HG03354 (cell line): ENCODE measurements at regions not wholly inside any gene's neighbourhood (a gene's known extent, or its start where the extent isn't known, plus 50 kb on each side); places are given as distances from the start of the nearest gene placed in this dataset.
"Not testable (repeated sequence)": the region's sequence is repeated elsewhere in the genome, so short reads cannot be mapped to it uniquely, and the experiment has no call there.

Experiments used
- ATAC-seq: cut with Tn5 transposase; IDR thresholded peaks from one replicate; pipeline ENCODE4 v1.9.1; 2021; ENCODE audit warnings: mild to moderate bottlenecking; ENCODE audit not compliant: unreplicated experiment, poor library complexity, severe bottlenecking

DNA sequence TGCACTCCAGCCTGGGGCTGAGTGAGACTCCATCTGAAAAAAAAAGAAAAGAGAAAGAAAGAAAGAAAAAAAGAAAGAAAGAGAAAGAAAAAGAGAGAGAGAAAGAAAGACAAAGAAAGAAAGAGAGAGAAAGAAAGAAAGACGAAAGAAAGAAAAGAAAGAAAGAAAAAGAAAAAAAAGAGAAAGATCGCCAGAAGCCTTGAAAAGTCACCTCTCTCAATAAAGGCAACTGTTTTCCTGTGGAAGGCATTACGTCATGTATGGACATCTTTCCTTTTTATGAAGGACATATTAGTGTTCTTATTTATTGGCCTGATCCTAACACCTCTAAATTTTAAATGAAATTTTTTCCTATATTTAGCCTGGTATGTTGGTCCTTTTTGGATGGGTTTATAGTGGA lies 310.9 kb upstream of the FRG1 start:
- not testable (repeated sequence) for ATAC-seq

DNA sequence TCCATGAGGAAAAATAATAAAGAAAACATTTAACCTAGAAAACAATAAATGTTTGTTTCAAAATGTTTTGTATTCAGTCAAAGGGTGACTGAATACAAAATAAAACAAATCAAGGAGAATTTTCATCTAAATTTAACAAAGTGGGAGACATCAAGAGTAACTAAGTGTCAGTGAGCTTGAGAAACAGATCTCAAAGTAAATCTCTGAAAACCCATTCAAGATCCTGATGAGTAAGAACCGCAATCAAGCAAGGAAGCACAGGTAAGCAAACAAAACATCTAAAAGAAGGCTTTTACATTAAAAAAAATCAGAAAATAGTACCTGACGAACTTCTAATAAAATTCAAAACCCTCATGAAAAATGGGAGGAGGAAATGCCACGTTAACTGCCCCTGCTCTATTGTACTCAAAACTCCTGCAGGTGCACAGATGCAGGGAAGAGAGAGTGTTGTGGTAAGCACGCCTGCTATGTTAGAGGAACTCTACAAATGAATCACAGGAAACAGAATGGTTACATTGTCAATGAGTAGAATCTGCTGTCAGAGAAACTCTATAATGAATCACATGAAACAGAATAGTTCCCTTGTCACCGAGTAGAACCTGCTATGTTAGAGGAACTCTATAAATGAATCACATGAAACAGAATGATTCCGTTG lies 309.6 kb upstream of the FRG1 start:
- peak; percentile 99 for ATAC-seq

DNA sequence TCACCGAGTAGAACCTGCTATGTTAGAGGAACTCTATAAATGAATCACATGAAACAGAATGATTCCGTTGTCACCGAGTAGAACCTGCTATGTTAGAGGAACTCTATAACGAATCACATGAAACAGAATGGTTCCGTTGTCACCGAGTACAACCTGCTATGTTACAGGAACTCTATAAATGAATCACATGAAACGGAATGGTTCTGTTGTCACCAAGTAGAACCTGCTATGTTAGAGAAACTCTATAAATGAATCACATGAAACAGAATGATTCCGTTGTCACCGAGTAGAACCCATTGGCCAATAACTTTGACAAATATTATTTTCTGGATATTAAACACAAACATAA lies 309.1 kb upstream of the FRG1 start:
- peak; percentile 22 for ATAC-seq

DNA sequence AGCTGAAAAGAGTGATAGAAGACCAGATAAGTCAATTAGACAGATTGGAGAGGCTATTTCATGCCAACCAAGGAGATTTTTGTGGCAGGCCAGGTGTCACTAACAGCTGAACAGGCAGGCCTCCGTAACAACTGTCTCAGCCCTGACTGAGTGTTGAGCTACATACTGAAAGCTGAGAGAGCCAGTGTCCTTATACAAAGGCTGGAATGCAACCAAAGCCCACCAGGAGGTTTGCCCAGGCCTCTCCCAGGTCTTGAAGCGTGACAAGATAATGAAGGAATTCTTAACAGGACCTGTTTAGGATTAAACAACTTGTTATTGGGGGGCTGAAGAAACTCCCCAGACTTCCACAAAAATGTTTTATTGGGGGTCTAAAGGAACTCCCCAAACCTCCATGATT lies 290.2 kb upstream of the FRG1 start:
- not testable (repeated sequence) for ATAC-seq

DNA sequence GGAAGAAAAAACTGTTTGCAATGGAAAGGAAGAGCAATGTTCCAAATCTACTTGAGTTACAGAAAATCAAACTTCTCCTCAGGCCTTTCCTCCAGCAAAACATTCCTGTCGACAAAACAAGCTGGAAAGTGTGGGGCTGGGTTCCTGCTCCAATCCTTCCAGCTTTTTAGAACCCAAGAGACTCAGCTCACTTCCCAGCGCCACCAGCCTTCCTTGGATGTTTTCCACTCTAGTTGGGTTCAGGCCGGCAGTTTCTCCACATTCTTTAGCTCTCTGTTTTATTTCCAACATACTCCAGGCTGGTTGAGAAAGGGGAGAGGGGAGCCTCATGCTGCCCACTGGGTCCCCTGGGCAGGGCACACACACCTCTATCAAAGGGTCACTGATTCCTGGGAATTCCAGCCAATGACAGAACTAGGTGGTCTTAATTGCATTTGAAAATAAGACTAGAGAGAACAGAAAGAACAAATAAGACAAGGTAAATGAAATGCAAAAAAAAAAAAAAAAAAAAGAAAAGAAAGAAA lies 287.5 kb upstream of the FRG1 start:
- not testable (repeated sequence) for ATAC-seq

DNA sequence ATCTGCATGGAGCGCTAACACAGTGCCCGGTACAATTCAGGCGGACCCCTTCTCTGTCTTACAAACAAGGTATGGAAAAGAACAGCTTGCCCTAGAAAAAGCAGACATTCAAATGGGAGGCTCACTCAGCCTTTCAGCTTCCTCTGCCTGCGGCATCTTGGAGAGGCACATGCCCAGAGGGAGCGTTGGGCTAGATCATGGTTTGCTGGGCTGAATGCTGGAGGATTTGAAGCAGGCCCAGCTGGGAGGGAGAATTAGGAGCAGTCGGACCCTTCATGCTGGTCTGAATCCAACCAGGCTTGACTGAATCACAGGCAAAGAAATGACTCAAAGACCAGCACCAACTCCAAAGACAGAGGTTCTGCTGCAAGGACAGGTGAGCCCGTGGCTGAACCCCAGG lies 286.7 kb upstream of the FRG1 start:
- ATAC-seq, result not testable (repeated sequence)

DNA sequence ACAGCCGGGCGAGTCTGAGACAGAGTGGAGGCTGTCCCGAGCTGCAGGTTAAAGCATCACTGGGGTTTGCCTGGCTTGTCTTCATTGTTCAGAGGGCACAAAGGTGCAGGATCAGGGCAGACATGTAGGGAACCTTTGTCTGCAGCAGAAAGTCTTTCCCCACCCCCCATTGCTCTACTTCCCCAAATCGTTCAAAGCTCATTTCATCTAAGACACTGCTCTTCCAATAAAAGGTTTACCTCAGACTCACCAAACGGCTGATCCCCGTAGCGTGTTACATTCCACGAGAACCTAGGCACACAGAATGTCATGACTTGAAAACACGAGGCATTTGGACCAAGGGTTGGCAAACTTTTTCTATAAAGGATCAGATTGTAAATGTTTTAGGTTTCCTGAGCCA lies 286.3 kb upstream of the FRG1 start:
- not testable (repeated sequence) for ATAC-seq

DNA sequence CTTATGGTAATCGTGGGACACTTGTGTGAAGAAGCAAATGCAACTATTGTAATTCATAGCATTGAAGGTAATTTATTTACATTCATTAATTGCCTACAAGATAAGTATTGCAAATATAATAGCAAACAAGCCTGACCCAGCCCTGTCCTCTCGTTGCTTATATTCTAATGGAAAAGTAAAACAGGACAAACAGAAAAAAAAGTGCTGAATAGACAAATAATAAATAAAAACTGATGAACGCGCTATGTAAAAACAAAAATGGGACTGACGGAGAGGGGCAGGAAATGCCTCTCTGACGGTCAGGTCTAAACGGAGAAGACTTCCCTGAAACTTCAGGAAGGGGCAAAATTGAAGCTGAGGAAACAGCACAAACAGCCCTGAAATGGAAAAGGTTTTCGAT lies 284.9 kb upstream of the FRG1 start:
- ATAC-seq, result not testable (repeated sequence)

DNA sequence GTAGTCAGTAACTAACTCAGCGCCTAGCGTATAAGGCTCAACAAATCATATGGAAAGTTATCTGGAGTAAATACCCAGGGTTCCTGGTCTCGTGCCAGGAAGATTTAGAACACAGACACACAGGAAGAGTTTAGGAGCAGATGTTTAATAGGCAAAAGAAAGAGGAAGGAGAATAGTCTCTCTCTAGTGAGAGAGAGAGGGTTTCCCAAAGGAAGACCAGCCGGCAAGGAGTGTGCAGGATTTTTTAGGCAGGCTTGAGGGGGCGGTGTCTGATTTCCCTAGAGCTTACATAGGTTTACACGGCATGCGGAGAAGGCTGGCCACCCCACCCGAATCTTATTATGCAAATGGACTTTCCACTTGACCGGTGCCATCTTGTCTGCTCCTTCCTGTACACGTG lies 284.0 kb upstream of the FRG1 start:
- ATAC-seq, result no peak

DNA sequence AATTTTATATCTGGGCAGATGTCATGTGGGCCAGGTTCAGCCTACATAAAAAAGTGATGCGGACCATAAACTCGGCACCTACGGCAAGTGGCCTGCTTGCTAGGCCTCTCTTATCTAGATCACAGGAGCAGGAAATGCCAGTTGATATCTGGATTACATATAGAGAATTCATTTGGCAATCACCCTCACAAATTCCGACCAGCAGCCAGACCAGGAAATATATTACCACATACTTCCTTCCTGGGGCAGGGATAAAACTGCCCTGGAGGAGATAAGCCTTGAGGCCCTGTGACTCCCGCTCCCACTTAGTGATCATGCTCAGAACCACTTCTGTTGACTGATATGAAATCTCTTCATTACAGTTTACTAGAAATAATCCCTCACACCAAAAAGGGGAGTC lies 282.4 kb upstream of the FRG1 start:
- not testable (repeated sequence) for ATAC-seq

DNA sequence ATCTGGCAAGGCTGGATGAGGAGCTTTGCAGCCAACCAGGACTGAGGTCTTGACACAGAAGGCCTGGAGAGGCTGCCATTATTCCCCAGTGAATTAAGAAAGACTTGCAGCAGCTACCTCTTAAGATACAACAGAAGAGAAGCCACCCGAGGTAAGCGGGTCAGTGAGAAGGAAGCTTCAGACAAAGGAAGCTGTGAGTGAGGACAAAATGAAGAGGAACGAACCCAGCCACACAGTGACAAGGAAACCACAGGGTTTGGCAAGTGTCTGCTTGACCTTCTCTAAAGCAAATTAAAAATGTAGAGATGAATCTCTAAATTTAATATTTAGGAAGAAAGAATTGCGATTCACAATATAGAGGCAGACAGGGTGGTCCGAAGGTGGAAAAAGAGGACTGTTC lies 281.8 kb upstream of the FRG1 start:
- ATAC-seq, result not testable (repeated sequence)

DNA sequence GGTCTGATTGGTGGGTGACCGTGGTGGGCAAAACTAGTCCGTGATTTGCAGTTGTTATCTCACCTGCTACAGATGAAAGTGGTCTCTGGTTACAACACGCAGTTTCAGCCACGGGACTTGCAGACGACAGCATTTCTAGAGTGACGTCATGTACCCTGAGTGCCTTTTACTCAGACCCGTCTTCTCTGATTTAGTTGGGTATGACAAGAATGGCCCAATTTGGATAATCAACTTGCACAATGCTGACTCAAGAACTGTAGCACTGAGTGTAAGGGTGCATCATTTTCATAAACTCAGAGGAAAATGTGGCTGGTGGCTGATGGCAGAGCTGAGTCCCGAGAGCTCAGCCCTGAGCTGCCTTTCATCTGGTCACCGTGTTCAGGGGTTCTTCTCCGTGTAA lies 281.4 kb upstream of the FRG1 start:
- no peak for ATAC-seq

DNA sequence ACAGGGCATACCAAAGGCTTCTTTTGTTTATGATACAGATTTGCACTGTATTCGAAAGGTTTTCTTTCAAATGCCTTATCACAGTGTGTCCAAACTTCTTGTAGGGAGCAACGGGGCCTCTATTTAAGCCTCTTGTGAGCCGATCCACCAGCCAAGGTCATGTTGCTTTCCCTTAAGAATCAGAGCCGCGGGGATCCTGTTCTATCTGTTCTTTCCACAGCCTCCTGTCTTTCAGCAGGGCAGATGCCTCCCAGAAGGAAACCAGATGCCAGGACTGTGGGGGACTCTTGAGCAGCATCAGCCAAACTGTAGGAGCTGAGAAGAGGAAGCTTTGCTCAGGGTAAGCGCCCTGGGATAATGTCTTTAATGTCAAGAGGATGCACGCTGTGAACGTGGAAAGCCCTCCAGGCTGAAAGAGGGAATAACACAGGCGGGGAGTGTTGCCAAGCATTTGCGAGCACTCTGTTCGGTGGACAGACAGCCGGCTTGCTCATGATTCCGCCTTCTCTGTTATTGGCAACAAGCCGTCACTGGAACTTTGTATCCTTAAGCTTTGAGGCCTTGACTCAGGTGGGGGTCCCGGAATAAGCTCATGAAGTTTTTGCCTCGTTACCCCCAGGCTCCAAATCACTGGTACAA lies 279.8 kb upstream of the FRG1 start:
- ATAC-seq, result no peak

DNA sequence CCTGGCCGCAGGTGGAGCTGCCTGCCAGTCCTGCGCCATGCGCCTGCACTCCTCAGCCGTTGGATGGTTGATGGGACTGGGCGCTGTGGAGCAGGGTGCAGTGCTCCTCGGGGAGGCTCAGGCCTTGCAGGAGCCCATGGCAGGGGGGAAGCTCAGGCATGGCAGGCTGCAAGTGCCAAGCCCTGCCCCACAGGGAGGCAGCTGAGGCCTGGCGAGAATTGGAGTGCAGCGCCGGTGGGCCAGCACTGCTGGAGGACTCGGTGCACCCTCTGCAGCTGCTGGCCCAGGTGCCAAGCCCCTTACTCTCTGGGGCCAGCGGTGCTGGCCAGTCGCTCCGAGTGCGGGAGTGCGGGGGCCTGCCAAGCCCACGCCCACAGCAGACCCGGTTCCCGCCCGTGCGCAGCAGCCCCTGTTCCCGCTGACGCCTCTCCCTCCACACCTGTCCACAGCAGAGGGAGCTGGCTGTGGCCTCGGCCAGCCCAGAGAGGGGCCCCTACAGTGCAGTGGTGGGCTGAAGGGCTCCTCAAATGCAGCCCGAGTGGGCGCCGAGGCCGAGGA lies 275.9 kb upstream of the FRG1 start:
- no peak for ATAC-seq

DNA sequence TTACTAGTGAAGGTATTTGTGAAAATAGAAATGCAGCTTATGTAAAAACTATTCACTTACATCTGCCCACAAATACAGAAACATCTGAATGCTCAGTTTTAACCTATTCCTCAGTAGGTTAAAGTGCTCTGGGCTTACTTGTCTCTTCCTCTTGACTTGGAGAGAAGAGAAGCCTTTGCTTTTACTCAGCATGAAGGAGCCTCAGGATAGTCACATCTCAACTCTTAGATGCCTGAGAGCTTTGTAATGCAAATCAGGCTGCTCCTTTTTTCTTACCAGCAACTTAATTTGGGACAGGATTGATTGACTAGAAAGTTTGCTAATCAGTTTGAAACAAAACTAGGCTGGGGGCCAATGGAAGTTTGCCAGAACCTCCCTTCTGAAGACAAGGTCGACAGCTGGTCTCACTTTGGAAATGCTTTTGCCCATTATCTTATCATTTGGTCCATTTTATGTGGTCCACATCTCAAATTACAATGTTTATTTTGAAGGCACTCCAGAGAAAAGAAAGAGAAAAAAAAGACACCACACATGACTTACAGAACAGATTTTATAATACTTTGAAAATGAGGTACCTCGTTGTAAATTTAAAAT lies 274.9 kb upstream of the FRG1 start:
- ATAC-seq, result not testable (repeated sequence)

DNA sequence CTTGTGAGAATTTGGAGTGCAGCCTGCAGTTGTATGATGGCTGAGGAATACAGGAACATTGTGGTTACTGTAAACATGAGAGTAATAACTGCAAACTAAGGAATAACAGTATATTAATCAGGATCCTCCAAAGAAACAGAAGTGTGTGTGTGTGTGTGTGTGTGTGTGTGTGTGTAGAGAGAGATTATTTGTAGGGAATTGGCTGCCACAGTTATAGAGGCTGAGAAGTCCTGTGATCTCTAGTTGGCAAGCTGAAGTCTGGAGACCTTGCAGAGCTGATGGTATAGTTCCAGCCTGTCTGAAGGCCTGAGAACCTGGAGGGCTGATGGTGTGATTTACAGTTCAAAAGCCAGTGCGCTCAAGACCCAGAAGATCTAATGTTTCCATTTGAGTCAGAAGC lies 273.3 kb upstream of the FRG1 start:
- ATAC-seq, result not testable (repeated sequence)

DNA sequence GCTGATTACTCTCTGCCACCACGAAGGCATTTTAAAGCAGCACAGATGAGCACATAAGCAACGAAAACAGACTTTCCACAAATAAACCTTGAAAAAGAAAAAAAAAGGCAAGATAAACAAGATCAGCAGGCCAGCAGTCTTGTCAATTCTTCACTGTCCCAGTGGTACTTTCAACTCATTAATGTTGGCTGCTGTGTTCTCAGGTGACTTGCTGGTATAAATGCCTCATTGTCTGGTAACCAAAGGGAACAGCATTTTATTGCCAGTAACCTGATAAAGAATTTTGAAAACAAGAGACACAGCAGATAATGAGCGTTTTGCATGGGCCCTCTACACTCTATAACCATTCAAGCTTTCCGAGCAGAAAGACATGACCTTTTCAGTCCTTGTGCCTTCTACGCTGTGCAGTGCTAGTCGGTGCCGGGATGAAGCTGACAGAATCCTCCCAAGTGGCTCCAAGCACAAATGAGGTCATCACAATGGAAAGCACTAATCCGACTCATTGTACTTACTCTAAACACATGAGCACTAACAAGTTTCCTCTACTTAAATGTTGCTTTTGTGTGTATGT lies 242.9 kb upstream of the FRG1 start:
- ATAC-seq, result not testable (repeated sequence)

DNA sequence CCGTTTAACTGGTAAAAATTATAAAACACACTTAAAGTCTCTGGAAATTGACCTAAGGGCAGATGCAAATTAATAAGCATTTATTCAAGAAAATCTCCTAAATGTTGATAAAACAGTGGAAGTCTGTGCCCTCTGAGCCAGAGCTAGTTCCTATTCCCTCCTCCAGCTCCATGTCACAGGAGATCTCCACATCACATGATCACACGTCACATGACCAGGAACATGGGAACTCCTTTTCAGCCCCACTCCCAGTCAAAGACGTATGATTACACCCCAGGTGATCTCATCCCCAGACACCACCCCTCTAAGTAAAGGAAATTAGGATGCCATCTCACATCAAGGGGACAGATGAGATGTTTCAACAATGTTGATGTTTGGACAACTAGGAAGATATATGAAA lies 237.7 kb upstream of the FRG1 start:
- not testable (repeated sequence) for ATAC-seq

DNA sequence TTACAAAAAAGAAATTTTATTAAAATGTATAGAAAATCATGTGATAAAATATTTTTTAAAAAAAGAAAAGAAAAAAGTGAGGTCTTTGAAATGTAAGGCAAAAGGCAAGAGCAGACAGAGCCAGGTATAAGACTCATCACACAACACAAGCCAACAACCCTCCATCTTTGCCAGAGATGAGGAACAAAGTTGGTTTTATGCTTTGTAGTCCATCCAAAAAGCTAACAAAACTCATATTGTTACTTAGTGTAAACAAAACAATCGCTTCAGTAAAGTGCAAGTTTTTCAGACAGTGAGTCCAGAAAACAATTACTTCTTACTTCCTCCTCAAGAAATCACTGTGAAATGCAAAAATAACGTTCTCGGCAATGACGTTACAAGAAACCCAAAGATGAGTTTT lies 233.9 kb upstream of the FRG1 start:
- ATAC-seq, result peak; percentile 13

DNA sequence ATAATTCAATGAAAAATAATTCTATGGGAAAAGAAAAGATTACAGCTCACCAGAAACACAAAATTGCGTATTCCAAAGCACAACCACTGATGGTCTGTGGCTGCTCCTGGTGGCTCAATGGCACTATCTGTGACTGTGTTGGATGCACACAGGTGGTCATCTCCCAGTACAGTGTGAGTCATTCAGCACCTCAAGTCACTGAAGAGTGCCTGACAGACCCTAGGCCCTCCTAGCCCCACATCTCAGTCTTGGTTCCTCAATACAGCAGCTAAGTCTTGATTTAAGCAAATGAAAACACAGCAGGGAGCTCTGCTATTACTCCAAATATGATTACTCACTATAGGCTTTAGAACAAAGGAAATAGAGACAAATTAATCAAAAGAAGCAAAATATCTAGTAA lies 233.4 kb upstream of the FRG1 start:
- peak; percentile 70 for ATAC-seq

DNA sequence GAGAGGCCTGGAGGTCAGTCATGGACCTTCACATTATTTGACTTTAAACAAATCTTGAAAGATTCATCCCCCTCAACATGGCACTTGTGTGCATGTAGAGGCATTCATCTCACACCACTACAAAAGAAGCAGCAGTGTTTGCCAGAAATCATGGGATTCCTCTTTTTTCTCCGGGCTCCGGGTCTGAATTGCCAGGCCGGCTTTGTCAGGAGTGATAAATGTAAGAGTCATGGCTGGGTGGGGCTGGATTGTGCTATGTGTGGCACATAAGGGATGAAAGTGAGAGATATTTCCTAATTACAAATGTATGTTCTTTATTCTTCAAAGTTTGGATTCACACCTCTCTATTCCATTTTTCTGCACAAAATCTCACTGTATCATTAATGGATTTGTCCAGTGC lies 228.7 kb upstream of the FRG1 start:
- ATAC-seq, result not testable (repeated sequence)
